Spleen (tissue), 11 donors: ENCODE measurements at regions not wholly inside any gene's neighbourhood (a gene's known extent, or its start where the extent isn't known, plus 50 kb on each side); places are given as distances from the start of the nearest gene placed in this dataset.

ENCODE experiments used
- DNase-seq: peaks from one replicate; pipeline ENCODE4 v3.0.0-alpha.2; 2020
- H3K27ac ChIP-seq, 8 donors: fragments of 200-600 bp; sonication (generic) in 7 of 8; 1 replicate in 4 of 8; 2 replicates in 4 of 8; pipeline versions ENCODE4 v1.5.0 to v1.8.0; 2016 to 2021; ENCODE audit warnings: inconsistent platforms in 4 of 8, mild to moderate bottlenecking in 4 of 8, moderate library complexity in 1 of 8
- H3K27me3 ChIP-seq, 7 donors: fragments of 200-600 bp; sonication (generic) in 6 of 7; replicated peaks in 1 of 7; 1 replicate in 4 of 7; 2 replicates in 3 of 7; pipeline versions ENCODE4 v1.5.0 to v1.8.0; 2016 to 2021; ENCODE audit warnings: inconsistent platforms in 3 of 7, mild to moderate bottlenecking in 1 of 7
- H3K36me3 ChIP-seq, 6 donors: fragments of 200-600 bp; sonication (generic) in 5 of 6; 1 replicate in 4 of 6; 2 replicates in 2 of 6; pipeline versions ENCODE4 v1.5.0 to v1.8.0; 2016 to 2021; ENCODE audit warnings: inconsistent platforms in 2 of 6
- H3K4me1 ChIP-seq, 6 donors: fragments of 200-600 bp; sonication (generic) in 5 of 6; 1 replicate in 3 of 6; 2 replicates in 3 of 6; pipeline versions ENCODE4 v1.5.0 to v1.8.0; 2016 to 2021; ENCODE audit warnings: inconsistent platforms in 3 of 6
- H3K4me3 ChIP-seq, 8 donors: fragments of 200-600 bp; sonication (generic) in 7 of 8; 1 replicate in 4 of 8; 2 replicates in 4 of 8; pipeline versions ENCODE4 v1.5.0 to v1.8.0; 2016 to 2021; ENCODE audit warnings: inconsistent platforms in 4 of 8, mild to moderate bottlenecking in 4 of 8, moderate library complexity in 2 of 8
- H3K9me3 ChIP-seq, 8 donors: fragments of 200-600 bp; sonication (generic) in 7 of 8; 1 replicate in 4 of 8; 2 replicates in 4 of 8; pipeline versions ENCODE4 v1.5.0 to v1.8.0; 2016 to 2021; ENCODE audit warnings: inconsistent platforms in 4 of 8
- CTCF ChIP-seq, 11 experiments: fragments of 200-600 bp in 7 of 11; fragments of 450-650 bp in 4 of 11; sonication (generic) in 4 of 11; IDR thresholded peaks in 8 of 11; conservative IDR thresholded peaks in 3 of 11; 1 replicate in 7 of 11; 2 replicates in 4 of 11; pipeline versions ENCODE4 v1.4.0 to v1.8.0; 2016 to 2021; ENCODE audit warnings: antibody characterized with exemption in 11 of 11, inconsistent platforms in 4 of 11, mild to moderate bottlenecking in 1 of 11
- POLR2A ChIP-seq, 3 donors: fragments of 450-650 bp; IDR thresholded peaks; one replicate each; pipeline ENCODE4 v1.5.1; 2017; ENCODE audit warnings: antibody characterized with exemption in 3 of 3, mild to moderate bottlenecking in 1 of 3
- POLR2AphosphoS5 ChIP-seq, 3 donors: sonication (generic); formaldehyde crosslinking; IDR thresholded peaks; one replicate each; pipeline ENCODE4 v1.5.1; 2017; ENCODE audit warnings: antibody characterized with exemption in 3 of 3
- WGBS, 5 donors: extraction: QIAGEN DNeasy Blood & Tissue Kit in 3 of 5; methylation state at CpG; one replicate each; pipeline versions ENCODE4 v1.1.5 to v1.1.7; 2013 to 2018; 5-methylcytosine and 5-hydroxymethylcytosine counted together
- intact Hi-C: fragments of 100-400 bp; cut with DNase I; formaldehyde crosslinking; loops from one replicate; pipeline ENCODE4 v1.15.0; 2023; ENCODE audit warnings: low total_unique reads
- donor health status: healthy with polysubstance abuse.
- donor health status: DM: no; HTN: no; CAD: no; lungs with moderate emphysema.
- donor health status: DM: no; HTN: no; CAD: no.
- donor health status: Bipolar disorder and iron deficiency.
- donor health status: healthy.
- donor health status: DM: no; HTN: no; CAD: no.
- donor health status: DM: yes; HTN: yes; CAD: no.

DNA sequence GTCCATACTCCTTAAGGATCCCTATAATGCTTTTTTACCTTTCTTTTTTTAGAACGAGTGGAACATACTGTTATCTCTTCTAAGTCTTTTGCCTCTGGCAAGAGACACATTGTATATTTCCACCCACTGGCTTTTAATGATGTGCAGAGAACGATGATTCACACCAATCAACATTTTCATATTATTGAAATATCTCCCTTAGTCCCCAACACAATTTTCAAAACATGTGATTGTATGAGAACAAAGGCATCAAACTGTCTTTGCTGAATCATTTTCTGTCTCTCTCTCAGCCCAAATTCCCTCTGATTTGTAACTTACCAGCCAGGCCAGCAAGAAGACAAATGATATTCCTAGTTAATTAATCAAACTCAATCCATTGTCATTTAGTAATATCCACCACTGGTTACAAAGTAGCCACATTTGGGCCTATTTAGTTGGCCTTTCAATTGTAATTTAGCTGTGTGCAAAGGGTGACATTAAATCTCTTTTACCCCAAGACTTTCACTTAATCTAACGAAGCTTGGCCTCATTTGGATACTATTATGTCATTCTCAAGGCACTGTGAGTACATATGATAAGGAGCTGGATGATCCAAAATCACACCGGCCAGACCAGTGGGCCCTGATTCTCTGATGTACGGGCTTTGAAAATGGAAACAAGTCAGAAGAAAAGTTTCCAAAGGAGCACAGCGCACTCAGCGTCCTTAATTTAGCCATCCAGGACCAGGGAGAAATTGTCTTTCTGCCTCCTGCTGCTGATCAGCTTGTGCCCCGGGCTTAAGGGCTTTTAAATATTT, 185.1 kb downstream of the SCG2 start:
- no peak overlapping the region for H3K27ac ChIP-seq

DNA sequence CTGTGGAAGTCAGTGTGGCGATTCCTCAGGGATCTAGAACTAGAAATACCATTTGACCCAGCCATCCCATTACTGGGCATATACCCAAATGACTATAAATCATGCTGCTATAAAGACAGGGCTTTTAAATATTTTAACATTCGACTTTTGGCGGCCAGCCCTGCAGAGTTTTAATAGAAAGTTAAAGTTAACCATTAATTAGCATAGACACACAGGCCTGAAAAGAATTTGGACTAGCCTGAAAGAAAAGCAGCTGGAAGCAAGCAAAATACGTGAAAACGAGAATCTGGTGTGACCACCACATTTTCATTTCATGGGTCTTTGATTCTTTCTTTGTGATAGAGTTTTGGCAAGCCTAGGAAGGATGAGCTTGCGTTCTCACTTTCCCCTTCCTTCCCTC, 184.0 kb downstream of the SCG2 start:
- Histone ChIP-seq H3K4me3 (no peak overlapping the region), H3K27me3 (no peaks in the 10 kb centered on the region), H3K36me3 (no peaks in the 10 kb centered on the region), H3K27ac (no peak overlapping the region), H3K9me3 (no peaks in the 10 kb centered on the region), H3K4me1 (no peaks in the 10 kb centered on the region)
- WGBS, 5 donors: 68 to 77% (median 70%) methylated on average over 6 of the region's 6 CpGs
- intact Hi-C loops: no loop called here
- no peak for DNase-seq
- TF ChIP-seq CTCF (IDR thresholded peaks at IDR 0.05 in 8 of 11, conservative IDR thresholded peaks at IDR 0.05 in 3 of 11) (no peak), POLR2A (IDR thresholded peaks at IDR 0.05) (no peak), POLR2AphosphoS5 (IDR thresholded peaks at IDR 0.05) (no peak)

More for the DNA sequence above, 185.1 kb downstream of the SCG2 start:
- Histone ChIP-seq H3K27me3 (no peaks in the 10 kb centered on the region), H3K4me3 (no peak overlapping the region), H3K9me3 (no peaks in the 10 kb centered on the region), H3K4me1 (no peaks in the 10 kb centered on the region), H3K36me3 (no peaks in the 10 kb centered on the region)
- intact Hi-C loops: no loop called here
- TF ChIP-seq CTCF (IDR thresholded peaks at IDR 0.05 in 8 of 11, conservative IDR thresholded peaks at IDR 0.05 in 3 of 11) (no peak), POLR2AphosphoS5 (IDR thresholded peaks at IDR 0.05) (no peak), POLR2A (IDR thresholded peaks at IDR 0.05) (no peak)
- DNase-seq: no peak
- 73 to 85% (median 81%) methylated on average over 8 of the region's 8 CpGs for WGBS, 5 donors

GRCh38 chr2:223418604-223419199, 183.5 kb downstream of the SCG2 start:
- no peaks in the 10 kb centered on the region for H3K4me1 ChIP-seq
- H3K36me3 ChIP-seq: no peaks in the 10 kb centered on the region
- no peaks in the 10 kb centered on the region for H3K9me3 ChIP-seq
- intact Hi-C loops: no loop called here
- H3K27me3 ChIP-seq: no peaks in the 10 kb centered on the region
- TF ChIP-seq POLR2AphosphoS5 (IDR thresholded peaks at IDR 0.05) (no peak), CTCF (IDR thresholded peaks at IDR 0.05 in 8 of 11, conservative IDR thresholded peaks at IDR 0.05 in 3 of 11) (no peak), POLR2A (IDR thresholded peaks at IDR 0.05) (no peak)
- DNase-seq: no peak
- 50 to 78% (median 66%) methylated on average over 1 of the region's 1 CpG for WGBS, 5 donors
- no peak overlapping the region for H3K27ac ChIP-seq
- H3K4me3 ChIP-seq: no peak overlapping the region

DNA sequence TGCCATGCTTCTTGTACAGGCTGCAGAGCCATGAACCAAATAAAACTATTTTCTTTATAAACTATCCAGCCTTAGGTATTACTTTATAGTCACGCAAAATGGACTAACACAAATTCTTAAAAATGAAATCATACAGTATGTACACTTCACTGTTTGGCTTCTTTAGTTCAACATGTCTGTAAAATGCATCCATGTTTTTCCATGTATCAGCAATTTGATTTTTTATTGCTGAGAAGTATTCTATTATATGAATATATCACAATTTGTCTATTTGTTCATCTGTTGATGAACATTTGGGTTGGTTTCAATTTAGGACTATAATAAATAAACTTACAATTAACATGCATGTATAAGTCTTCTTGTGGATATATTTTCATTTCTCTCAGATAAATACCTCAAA, 182.1 kb downstream of the SCG2 start:
- Histone ChIP-seq H3K36me3 (no peaks in the 10 kb centered on the region), H3K4me1 (no peaks in the 10 kb centered on the region), H3K27ac (no peak overlapping the region), H3K4me3 (no peak overlapping the region), H3K27me3 (no peaks in the 10 kb centered on the region), H3K9me3 (no peaks in the 10 kb centered on the region)
- no peak for DNase-seq
- WGBS, 5 donors: 85 to 96% (median 92%) methylated on average over 1 of the region's 1 CpG
- intact Hi-C loops: no loop called here
- TF ChIP-seq POLR2AphosphoS5 (IDR thresholded peaks at IDR 0.05) (no peak), POLR2A (IDR thresholded peaks at IDR 0.05) (no peak), CTCF (IDR thresholded peaks at IDR 0.05 in 8 of 11, conservative IDR thresholded peaks at IDR 0.05 in 3 of 11) (no peak)
